Upper lobe of left lung (tissue), 4 donors: ENCODE measurements at regions not wholly inside any gene's neighbourhood (a gene's known extent, or its start where the extent isn't known, plus 50 kb on each side); places are given as distances from the start of the nearest gene placed in this dataset.

ENCODE experiments used
- CTCF ChIP-seq, 6 experiments: fragments of 450-650 bp in 4 of 6; fragments of 200-600 bp in 2 of 6; sonication (generic) in 2 of 6; IDR thresholded peaks; one replicate each; pipeline ENCODE4 v1.5.1; 2016 to 2019; ENCODE audit warnings: antibody characterized with exemption in 6 of 6
- EP300 ChIP-seq, 4 donors: sonication (generic); formaldehyde crosslinking; IDR thresholded peaks; one replicate each; pipeline ENCODE4 v1.5.1; 2017; ENCODE audit warnings: antibody characterized with exemption in 4 of 4, control low read depth in 2 of 4
- POLR2A ChIP-seq, 4 donors: fragments of 450-650 bp; IDR thresholded peaks; one replicate each; pipeline ENCODE4 v1.5.1; 2016 to 2017; ENCODE audit warnings: antibody characterized with exemption in 4 of 4, mild to moderate bottlenecking in 2 of 4
- POLR2AphosphoS5 ChIP-seq, 2 donors: sonication (generic); formaldehyde crosslinking; IDR thresholded peaks; one replicate each; pipeline ENCODE4 v1.5.1; 2017; ENCODE audit warnings: antibody characterized with exemption in 2 of 2

DNA sequence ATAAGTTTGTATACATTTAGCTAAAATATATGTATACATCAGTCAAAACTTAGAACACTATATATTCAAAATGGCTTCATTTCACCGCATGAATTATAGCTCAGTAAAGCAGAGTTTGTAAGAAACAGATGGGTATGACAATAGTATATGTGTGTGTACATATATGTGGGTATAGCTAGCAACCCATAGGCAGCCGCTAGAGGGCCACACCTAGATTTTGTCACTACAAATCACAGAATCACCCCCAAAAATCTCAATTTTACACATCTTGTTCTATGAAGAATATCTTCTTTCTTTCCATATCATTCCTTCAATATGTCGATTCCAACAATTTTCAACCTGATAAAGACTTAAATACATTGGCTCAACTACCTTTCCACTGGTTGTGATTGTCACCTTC is 357.8 kb upstream of the CCNG1 start:
- no peak for TF ChIP-seq CTCF (IDR thresholded peaks at IDR 0.05)
- TF ChIP-seq POLR2AphosphoS5 (IDR thresholded peaks at IDR 0.05), result no peak
- TF ChIP-seq POLR2A (IDR thresholded peaks at IDR 0.05), result no peak
- no peak for TF ChIP-seq EP300 (IDR thresholded peaks at IDR 0.05)
